Nephron progenitor cell (in vitro differentiated cells): ENCODE measurements at regions not wholly inside any gene's neighbourhood (a gene's known extent, or its start where the extent isn't known, plus 50 kb on each side); places are given as distances from the start of the nearest gene placed in this dataset.
A peak's percentile ranks its signal among the peaks of the same experiment; 100 is the strongest.

Source experiments
- DNase-seq: peaks from one replicate; pipeline ENCODE4 v3.0.0; 2021
- H3K27ac Mint-ChIP-seq: 2 replicates; pipeline ENCODE4 v1.8.0; 2021; ENCODE audit warnings: mild to moderate bottlenecking, moderate library complexity, mixed read lengths
- H3K27me3 Mint-ChIP-seq: 2 replicates; pipeline ENCODE4 v1.8.0; 2021; ENCODE audit warnings: mild to moderate bottlenecking, low read depth, mixed read lengths; ENCODE audit not compliant: poor library complexity
- H3K36me3 Mint-ChIP-seq: 2 replicates; pipeline ENCODE4 v1.8.0; 2021; ENCODE audit warnings: low read depth, mixed read lengths
- H3K4me1 Mint-ChIP-seq: 2 replicates; pipeline ENCODE4 v1.8.0; 2021; ENCODE audit warnings: mixed read lengths
- H3K4me3 Mint-ChIP-seq: 2 replicates; pipeline ENCODE4 v1.8.0; 2021; ENCODE audit warnings: mild to moderate bottlenecking, moderate library complexity, mixed read lengths
- H3K9me3 Mint-ChIP-seq: 2 replicates; pipeline ENCODE4 v1.8.0; 2021; ENCODE audit warnings: mild to moderate bottlenecking, moderate library complexity, mixed read lengths
- CTCF ChIP-seq: fragments of 200-600 bp; sonication (generic); IDR thresholded peaks from 2 replicates; pipeline ENCODE4 v1.5.0; 2021; ENCODE audit warnings: antibody characterized with exemption

GRCh38 chr1:117267232-117267774 is 56.6 kb upstream of the VTCN1 start:
- Mint-ChIP-seq H3K4me3 (no peak overlapping the region), H3K36me3 (no peaks in the 10 kb centered on the region), H3K4me1 (peaks cover 8% of the 10 kb centered on the region), H3K9me3 (peaks cover 4% of the 10 kb centered on the region), H3K27me3 (no peaks in the 10 kb centered on the region), H3K27ac (no peak overlapping the region)
- no peak for TF ChIP-seq CTCF
- DNase-seq, result no peak

GRCh38 chr1:117262976-117263375 is 52.2 kb upstream of the VTCN1 start:
- no peak for DNase-seq
- H3K4me3 Mint-ChIP-seq, result no peak overlapping the region
- peaks cover 6% of the 10 kb centered on the region for H3K36me3 Mint-ChIP-seq
- no peaks in the 10 kb centered on the region for H3K4me1 Mint-ChIP-seq
- H3K27ac Mint-ChIP-seq, result no peak overlapping the region
- H3K27me3 Mint-ChIP-seq, result peaks cover 4% of the 10 kb centered on the region
- no peak for TF ChIP-seq CTCF
- H3K9me3 Mint-ChIP-seq, result peaks cover 26% of the 10 kb centered on the region

- Mint-ChIP-seq H3K4me1 (no peaks in the 10 kb centered on the region), H3K9me3 (peaks cover 31% of the 10 kb centered on the region), H3K36me3 (peaks cover 6% of the 10 kb centered on the region), H3K27ac (no peak overlapping the region), H3K4me3 (no peak overlapping the region), H3K27me3 (peaks cover 4% of the 10 kb centered on the region)
- DNase-seq, result no peak
- TF ChIP-seq CTCF, result no peak
Measured at GRCh38 chr1:117261424-117261785, 50.7 kb upstream of the VTCN1 start.

GRCh38 chr1:117260761-117261423 is 50.2 kb upstream of the VTCN1 start:
- Mint-ChIP-seq H3K9me3 (peaks cover 31% of the 10 kb centered on the region), H3K36me3 (peaks cover 6% of the 10 kb centered on the region), H3K27me3 (peaks cover 4% of the 10 kb centered on the region), H3K4me3 (no peak overlapping the region), H3K4me1 (no peaks in the 10 kb centered on the region), H3K27ac (peak overlapping the region; percentile 17)
- DNase-seq, result no peak
- TF ChIP-seq CTCF, result no peak
